ENCODE measurements at regions not wholly inside any gene's neighbourhood (a gene's known extent, or its start where the extent isn't known, plus 50 kb on each side); places are given as distances from the start of the nearest gene placed in this dataset.

- TF ChIP-seq EZH2 (IDR thresholded peaks at IDR 0.05; ENCODE audit: borderline replicate concordance, low read length) (no peak), CTCF (IDR thresholded peaks at IDR 0.05; ENCODE audit: low read length) (no peak)
- Histone ChIP-seq H3K36me3 (ENCODE audit: insufficient read depth, low read length) (no peaks in the 10 kb centered on the region), H3F3A (ENCODE audit: insufficient read depth, low read length) (no peaks in the 10 kb centered on the region), H3K9me2 (ENCODE audit: low read depth, low read length) (no peaks in the 10 kb centered on the region), H3K9ac (ENCODE audit: low read length) (no peak overlapping the region), H3K4me1 (ENCODE audit: insufficient read depth, low read length, severe bottlenecking) (no peaks in the 10 kb centered on the region), H3K27me3 (ENCODE audit: insufficient read depth, low read length) (no peaks in the 10 kb centered on the region), H3K4me2 (ENCODE audit: low read length) (no peak overlapping the region), H3K9me3 (ENCODE audit: low read length) (no peaks in the 10 kb centered on the region), H3K79me2 (ENCODE audit: insufficient read depth, low read length) (no peaks in the 10 kb centered on the region), H3K4me3 (ENCODE audit: low read depth, low read length, poor library complexity, severe bottlenecking) (no peak overlapping the region), H2AFZ (ENCODE audit: low read length) (no peak overlapping the region), H4K20me1 (ENCODE audit: insufficient read depth, low read length) (no peaks in the 10 kb centered on the region), H3K27ac (ENCODE audit: low read depth, low read length, poor library complexity, severe bottlenecking) (no peak overlapping the region)
Measured at GRCh38 chr4:26094911-26095310, 180.9 kb downstream of the SMIM20 start.

- Histone ChIP-seq H3K36me3 (ENCODE audit: insufficient read depth, low read length) (no peaks in the 10 kb centered on the region), H3K27me3 (ENCODE audit: insufficient read depth, low read length) (no peaks in the 10 kb centered on the region), H2AFZ (ENCODE audit: low read length) (no peak overlapping the region), H3K79me2 (ENCODE audit: insufficient read depth, low read length) (no peaks in the 10 kb centered on the region), H3K9ac (ENCODE audit: low read length) (no peak overlapping the region), H3K9me2 (ENCODE audit: low read depth, low read length) (no peaks in the 10 kb centered on the region), H3K9me3 (ENCODE audit: low read length) (no peaks in the 10 kb centered on the region), H3K4me2 (ENCODE audit: low read length) (no peak overlapping the region), H3K27ac (ENCODE audit: low read depth, low read length, poor library complexity, severe bottlenecking) (no peak overlapping the region), H3F3A (ENCODE audit: insufficient read depth, low read length) (no peaks in the 10 kb centered on the region), H4K20me1 (ENCODE audit: insufficient read depth, low read length) (no peaks in the 10 kb centered on the region), H3K4me3 (ENCODE audit: low read depth, low read length, poor library complexity, severe bottlenecking) (no peak overlapping the region), H3K4me1 (ENCODE audit: insufficient read depth, low read length, severe bottlenecking) (no peaks in the 10 kb centered on the region)
- TF ChIP-seq EZH2 (IDR thresholded peaks at IDR 0.05; ENCODE audit: borderline replicate concordance, low read length), result no peak
- no peak for TF ChIP-seq CTCF (IDR thresholded peaks at IDR 0.05; ENCODE audit: low read length)
Measured at GRCh38 chr4:26099967-26100366, 185.9 kb downstream of the SMIM20 start.

- Histone ChIP-seq H2AFZ (ENCODE audit: low read length) (no peak overlapping the region), H3K36me3 (ENCODE audit: insufficient read depth, low read length) (no peaks in the 10 kb centered on the region), H3K4me3 (ENCODE audit: low read depth, low read length, poor library complexity, severe bottlenecking) (no peak overlapping the region), H3F3A (ENCODE audit: insufficient read depth, low read length) (no peaks in the 10 kb centered on the region), H3K27ac (ENCODE audit: low read depth, low read length, poor library complexity, severe bottlenecking) (no peak overlapping the region), H3K9me3 (ENCODE audit: low read length) (no peaks in the 10 kb centered on the region), H3K4me1 (ENCODE audit: insufficient read depth, low read length, severe bottlenecking) (no peaks in the 10 kb centered on the region), H3K9me2 (ENCODE audit: low read depth, low read length) (no peaks in the 10 kb centered on the region), H3K79me2 (ENCODE audit: insufficient read depth, low read length) (no peaks in the 10 kb centered on the region), H3K27me3 (ENCODE audit: insufficient read depth, low read length) (no peaks in the 10 kb centered on the region), H4K20me1 (ENCODE audit: insufficient read depth, low read length) (no peaks in the 10 kb centered on the region), H3K9ac (ENCODE audit: low read length) (no peak overlapping the region), H3K4me2 (ENCODE audit: low read length) (no peak overlapping the region)
- no peak for TF ChIP-seq CTCF (IDR thresholded peaks at IDR 0.05; ENCODE audit: low read length)
- TF ChIP-seq EZH2 (IDR thresholded peaks at IDR 0.05; ENCODE audit: borderline replicate concordance, low read length), result no peak
Measured at GRCh38 chr4:26101011-26101410, 187.0 kb downstream of the SMIM20 start.

Data from OCI-LY1 (cell line).